Caco-2 (cell line): ENCODE measurements at regions not wholly inside any gene's neighbourhood (a gene's known extent, or its start where the extent isn't known, plus 50 kb on each side); places are given as distances from the start of the nearest gene placed in this dataset.

Experiments
- BruUV-seq: library from RNA; stranded (reverse); fragments of 400-500 nt; replicated peaks from 2 replicates; lab custom pipeline; 2021; lab: Mats Ljungman, UMichigan
- CTCF ChIA-PET: fragments of 300-600 bp; sonication (Branson Sonifier 250); formaldehyde crosslinking; loops from one replicate; lab custom pipeline; 2022; ENCODE audit warnings: antibody characterized with exemption; lab: Charles Lee
- POLR2A ChIA-PET: fragments of 300-600 bp; sonication (Branson Sonifier 250); formaldehyde crosslinking; loops from one replicate; lab custom pipeline; 2022; ENCODE audit warnings: antibody characterized with exemption; lab: Charles Lee
- DNase-seq, 2 experiments: peaks; one replicate each; pipeline versions ENCODE4 v3.0.0 to v3.0.0-alpha.2; 2020 to 2022
- H3K27me3 ChIP-seq: replicated peaks from 2 replicates; pipeline ENCODE4 v1.6.0; 2011; ENCODE audit warnings: low read length; ENCODE audit not compliant: control insufficient read depth, insufficient read depth
- H3K36me3 ChIP-seq: 2 replicates; pipeline ENCODE4 v1.5.1; 2011; ENCODE audit warnings: low read length; ENCODE audit not compliant: control insufficient read depth, insufficient read depth
- H3K4me1 ChIP-seq: fragments of 250-450 bp; sonication (Bioruptor Pico); 2 replicates; pipeline ENCODE4 v1.5.1; 2020; ENCODE audit warnings: mild to moderate bottlenecking
- H3K4me3 ChIP-seq: 2 replicates; pipeline ENCODE4 v1.5.1; 2011; ENCODE audit warnings: low read depth, mild to moderate bottlenecking, control low read depth, low read length
- H3K9me3 ChIP-seq: fragments of 250-450 bp; sonication (Bioruptor Pico); 2 replicates; pipeline ENCODE4 v1.5.1; 2020; ENCODE audit warnings: mild to moderate bottlenecking, moderate library complexity
- H3K27ac Mint-ChIP-seq: one replicate; pipeline ENCODE4 v1.8.0; 2022; ENCODE audit warnings: mixed read lengths; ENCODE audit not compliant: unreplicated experiment
- H3K27me3 Mint-ChIP-seq: one replicate; pipeline ENCODE4 v1.8.0; 2022; ENCODE audit warnings: mixed read lengths; ENCODE audit not compliant: insufficient read depth, unreplicated experiment
- H3K36me3 Mint-ChIP-seq: one replicate; pipeline ENCODE4 v1.8.0; 2022; ENCODE audit warnings: mild to moderate bottlenecking, mixed read lengths; ENCODE audit not compliant: insufficient read depth, unreplicated experiment
- H3K4me1 Mint-ChIP-seq: one replicate; pipeline ENCODE4 v1.8.0; 2022; ENCODE audit warnings: low read depth, mixed read lengths; ENCODE audit not compliant: unreplicated experiment
- H3K4me3 Mint-ChIP-seq: one replicate; pipeline ENCODE4 v1.8.0; 2022; ENCODE audit warnings: mild to moderate bottlenecking, moderate library complexity, mixed read lengths; ENCODE audit not compliant: unreplicated experiment
- H3K9me3 Mint-ChIP-seq: one replicate; pipeline ENCODE4 v1.8.0; 2022; ENCODE audit warnings: mixed read lengths; ENCODE audit not compliant: unreplicated experiment
- CTCF ChIP-seq, 2 experiments: fragments of 200-600 bp in 1 of 2; IDR thresholded peaks; 1 replicate in 1 of 2; 2 replicates in 1 of 2; pipeline versions ENCODE4 v1.5.1 to v1.8.0; 2011 to 2022; ENCODE audit warnings: antibody characterized with exemption in 1 of 2, control low read depth in 1 of 2, inconsistent platforms in 1 of 2, low read depth in 1 of 2, low read length in 1 of 2, mild to moderate bottlenecking in 1 of 2, moderate library complexity in 1 of 2; ENCODE audit not compliant: insufficient read depth in 1 of 2, severe bottlenecking in 1 of 2, unreplicated experiment in 1 of 2
- intact Hi-C: fragments of 100-400 bp; cut with micrococcal nuclease; formaldehyde crosslinking; loops from one replicate; pipeline ENCODE4 v1.10.0; 2022; ENCODE audit not compliant: unreplicated experiment

- no peak for TF ChIP-seq CTCF (IDR thresholded peaks at IDR 0.05; ENCODE audit: insufficient read depth in 1 of 2, low read depth in 1 of 2, low read length in 1 of 2, severe bottlenecking in 1 of 2, unreplicated experiment in 1 of 2)
- Mint-ChIP-seq H3K4me1 (no peaks in the 10 kb centered on the region), H3K27ac (no peak overlapping the region), H3K9me3 (no peaks in the 10 kb centered on the region), H3K36me3 (no peaks in the 10 kb centered on the region), H3K4me3 (no peak overlapping the region), H3K27me3 (peaks cover 24% of the 10 kb centered on the region)
- no peaks in the 10 kb centered on the region for H3K36me3 ChIP-seq
- ChIA-PET CTCF (no interaction called here), POLR2A (no interaction called here)
- H3K4me3 ChIP-seq = no peak overlapping the region
- BruUV-seq = no TSS peak
- H3K4me1 ChIP-seq = no peaks in the 10 kb centered on the region
- intact Hi-C loops = no loop called here
- no peak for DNase-seq
- peaks cover 1% of the 10 kb centered on the region; the same call in 1 of the 2 replicates for H3K27me3 ChIP-seq
- no peaks in the 10 kb centered on the region for H3K9me3 ChIP-seq
Measured at GRCh38 chr17:77807051-77807745, 151.3 kb upstream of the TNRC6C start.

- Mint-ChIP-seq H3K27ac (no peak overlapping the region), H3K4me1 (no peaks in the 10 kb centered on the region), H3K36me3 (no peaks in the 10 kb centered on the region), H3K9me3 (no peaks in the 10 kb centered on the region), H3K4me3 (no peak overlapping the region), H3K27me3 (peaks cover 19% of the 10 kb centered on the region)
- no peak for TF ChIP-seq CTCF (IDR thresholded peaks at IDR 0.05; ENCODE audit: insufficient read depth in 1 of 2, low read depth in 1 of 2, low read length in 1 of 2, severe bottlenecking in 1 of 2, unreplicated experiment in 1 of 2)
- Histone ChIP-seq H3K27me3 (peaks cover 1% of the 10 kb centered on the region), H3K4me1 (no peaks in the 10 kb centered on the region), H3K4me3 (no peak overlapping the region), H3K9me3 (no peaks in the 10 kb centered on the region), H3K36me3 (no peaks in the 10 kb centered on the region)
- intact Hi-C loops = no loop called here
- POLR2A ChIA-PET = no interaction called here
- CTCF ChIA-PET = no interaction called here
- DNase-seq = no peak
- BruUV-seq = no TSS peak
Measured at GRCh38 chr17:77807746-77808441, 150.6 kb upstream of the TNRC6C start.

DNA sequence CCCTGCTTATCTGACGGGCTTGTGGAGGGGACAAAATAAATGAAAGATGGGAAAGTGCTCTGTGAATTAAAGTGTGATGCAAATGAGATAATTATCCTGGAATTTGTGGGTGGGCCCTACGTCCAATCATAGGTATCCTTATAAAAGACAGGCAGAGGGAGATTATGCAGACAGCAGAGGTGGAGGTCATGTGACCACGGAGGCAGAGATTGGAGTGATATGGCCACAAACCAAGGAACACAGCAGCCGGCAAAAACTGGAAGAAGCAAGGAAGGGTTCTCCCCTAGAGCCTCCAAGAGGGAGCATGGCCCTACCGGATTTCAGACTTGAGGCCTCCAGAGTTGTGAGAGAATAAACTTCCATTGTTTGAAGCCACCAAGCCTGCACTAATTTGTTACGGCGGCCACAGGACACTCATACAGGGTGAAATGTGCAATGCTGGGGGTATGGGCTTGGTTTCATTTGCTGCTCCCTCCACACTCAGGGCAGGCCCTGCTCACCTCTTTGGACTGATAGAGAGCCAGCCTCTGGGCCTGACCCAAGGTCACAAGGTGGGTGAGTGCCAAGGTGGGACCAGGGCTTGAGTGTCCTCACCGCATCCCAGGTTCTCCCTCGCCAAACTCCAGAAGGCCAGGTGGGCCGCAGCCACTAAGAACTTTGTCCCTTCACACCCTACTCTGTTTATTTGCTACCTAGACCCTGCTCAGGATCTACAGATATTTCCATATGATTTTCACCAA is 149.6 kb upstream of the TNRC6C start:
- DNase-seq = no peak
- Mint-ChIP-seq H3K9me3 (no peaks in the 10 kb centered on the region), H3K36me3 (no peaks in the 10 kb centered on the region), H3K4me1 (no peaks in the 10 kb centered on the region), H3K4me3 (no peak overlapping the region), H3K27me3 (peaks cover 17% of the 10 kb centered on the region), H3K27ac (no peak overlapping the region)
- BruUV-seq = no TSS peak
- Histone ChIP-seq H3K36me3 (no peaks in the 10 kb centered on the region), H3K4me3 (no peak overlapping the region), H3K9me3 (no peaks in the 10 kb centered on the region), H3K27me3 (peaks cover 1% of the 10 kb centered on the region; the same call in 1 of the 2 replicates), H3K4me1 (no peaks in the 10 kb centered on the region)
- ChIA-PET CTCF (no interaction called here), POLR2A (no interaction called here)
- intact Hi-C loops = no loop called here
- TF ChIP-seq CTCF (IDR thresholded peaks at IDR 0.05; ENCODE audit: insufficient read depth in 1 of 2, low read depth in 1 of 2, low read length in 1 of 2, severe bottlenecking in 1 of 2, unreplicated experiment in 1 of 2) = no peak
